ENCODE measurements at regions not wholly inside any gene's neighbourhood (a gene's known extent, or its start where the extent isn't known, plus 50 kb on each side); places are given as distances from the start of the nearest gene placed in this dataset.
"Not testable (repeated sequence)": the region's sequence is repeated elsewhere in the genome, so short reads cannot be mapped to it uniquely, and the experiment has no call there.

DNA sequence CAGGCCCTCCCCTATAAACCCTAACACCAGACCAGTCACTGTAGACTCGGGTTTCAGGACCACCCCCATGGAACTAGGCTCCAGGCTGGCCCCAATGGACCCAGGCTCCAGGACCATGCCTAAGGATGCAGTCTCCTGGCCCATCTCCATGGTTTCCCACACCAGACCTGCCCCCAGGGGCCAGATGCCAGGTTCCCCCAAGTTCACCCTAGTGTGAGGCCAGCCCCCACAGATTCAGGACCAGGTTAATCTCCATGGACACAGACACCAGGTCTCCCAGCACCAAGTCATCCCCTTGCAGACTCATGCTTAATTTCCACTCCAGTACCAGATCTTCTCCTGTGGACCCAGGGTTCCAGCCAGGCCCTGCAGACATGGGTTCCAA is 103.8 kb upstream of the LANCL2 start:
- DNase-seq (ENCODE audit: low read depth in 4 of 4, low spot score in 2 of 4) = no peak

DNA sequence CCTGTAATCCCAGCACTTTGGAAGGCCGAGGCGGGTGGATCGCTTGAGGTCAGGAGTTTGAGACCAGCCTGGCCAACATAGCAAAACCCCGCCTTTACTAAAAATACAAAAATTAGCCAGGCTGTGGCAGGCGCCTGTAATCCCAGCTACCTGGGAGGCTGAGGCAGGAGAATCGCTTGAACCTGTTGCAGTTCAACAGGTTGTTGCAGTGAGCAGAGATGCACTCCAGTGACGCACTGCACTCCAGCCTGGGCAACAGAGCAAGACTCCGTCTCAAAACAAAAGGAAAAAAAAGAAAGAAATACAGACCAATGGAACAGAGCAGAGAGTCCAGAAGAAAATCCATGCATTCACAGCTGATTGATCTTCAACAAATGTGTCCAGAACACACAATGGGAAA is 99.8 kb upstream of the LANCL2 start:
- DNase-seq (ENCODE audit: low read depth in 4 of 4, low spot score in 2 of 4) = not testable (repeated sequence)

DNA sequence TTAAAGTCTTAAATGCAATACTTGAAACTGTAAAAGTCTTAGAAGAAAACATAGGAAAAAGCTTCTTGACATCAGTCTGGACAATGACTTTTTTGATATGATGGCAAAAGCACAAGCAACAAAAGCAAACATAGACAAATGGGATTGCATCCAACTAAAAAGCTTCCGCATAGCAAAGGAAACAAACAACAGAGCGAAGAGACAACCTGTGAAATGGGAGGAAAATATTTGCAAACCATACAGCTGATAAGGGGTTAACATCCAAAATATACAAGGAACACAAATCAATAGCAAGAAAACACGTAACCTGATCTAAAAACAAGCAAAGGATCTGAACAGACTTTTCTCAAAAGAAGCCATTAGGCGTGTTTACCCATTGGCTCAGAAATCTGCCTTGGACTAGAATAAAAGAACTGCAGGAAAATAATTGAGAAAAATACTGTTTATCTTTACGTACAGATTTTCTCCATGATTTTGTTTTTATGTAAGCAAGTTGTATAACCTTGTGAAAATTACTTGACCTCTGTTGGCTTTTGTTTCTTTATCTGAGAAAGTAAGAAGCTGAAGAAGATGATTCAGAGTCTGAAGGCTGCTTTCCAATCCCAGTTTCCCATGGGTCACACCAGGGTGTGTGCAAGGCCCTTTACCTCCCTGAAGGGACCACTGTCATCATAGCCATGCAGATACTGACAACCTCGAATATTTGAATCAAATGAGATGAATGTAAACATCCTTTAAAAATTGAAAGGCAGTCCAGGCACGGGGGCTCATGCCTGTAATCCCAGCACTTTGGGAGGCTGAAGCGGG is 99.1 kb upstream of the LANCL2 start:
- DNase-seq (ENCODE audit: low read depth in 4 of 4, low spot score in 2 of 4) = no peak

DNA sequence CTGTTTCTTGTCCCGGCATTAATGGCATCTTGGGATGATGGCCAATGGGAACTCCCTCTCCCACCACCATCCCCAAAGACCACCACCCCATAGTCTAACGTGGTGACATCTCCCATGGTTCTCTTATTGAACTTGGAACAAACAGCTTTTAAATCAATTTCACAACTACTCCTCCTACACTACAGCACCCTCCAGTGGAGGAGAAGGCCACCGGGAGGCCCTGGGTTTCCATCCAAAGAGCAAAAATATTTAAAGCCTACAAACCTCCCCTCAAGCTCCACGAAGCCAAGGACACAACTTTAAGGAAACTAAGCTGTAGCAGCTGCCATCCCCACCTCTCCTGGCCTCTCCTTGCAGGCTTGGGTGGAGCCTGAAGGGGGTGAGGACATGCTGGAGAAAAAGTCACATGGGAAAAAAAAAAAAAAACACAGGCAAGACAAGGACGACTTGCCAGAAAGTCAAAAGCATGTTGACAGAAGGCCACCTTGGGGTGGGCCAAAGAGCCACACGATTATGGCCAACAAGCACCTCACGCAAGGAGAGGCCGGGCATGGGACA is 94.0 kb upstream of the LANCL2 start:
- no peak for DNase-seq (ENCODE audit: low read depth in 4 of 4, low spot score in 2 of 4)

GRCh38 chr7:55271661-55272060 is 93.5 kb upstream of the LANCL2 start:
- no peak for DNase-seq (ENCODE audit: low read depth in 4 of 4, low spot score in 2 of 4)

DNA sequence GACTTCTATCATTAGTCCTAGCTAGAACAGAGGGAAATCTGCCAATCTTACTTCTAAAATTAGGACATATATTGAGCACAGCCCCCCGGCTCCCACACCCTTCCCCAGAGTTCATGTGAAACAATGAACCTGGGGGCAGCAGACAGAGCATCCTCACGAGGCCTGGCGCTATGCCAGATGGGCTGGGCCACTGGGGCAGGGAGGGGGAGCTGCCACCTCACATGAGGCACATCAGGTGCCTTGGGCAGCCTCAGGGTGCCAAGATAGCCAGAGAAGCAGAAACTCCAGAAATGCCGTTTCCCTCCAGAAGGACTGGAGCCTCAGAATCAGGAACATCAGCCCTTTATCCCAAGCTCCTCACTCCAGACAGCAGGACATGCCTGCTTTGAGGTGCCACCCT is 92.8 kb upstream of the LANCL2 start:
- DNase-seq (ENCODE audit: low read depth in 4 of 4, low spot score in 2 of 4) = no peak

GRCh38 chr7:55273186-55273980 is 91.8 kb upstream of the LANCL2 start:
- no peak for DNase-seq (ENCODE audit: low read depth in 4 of 4, low spot score in 2 of 4)

GRCh38 chr7:55274156-55274555 is 91.0 kb upstream of the LANCL2 start:
- no peak for DNase-seq (ENCODE audit: low read depth in 4 of 4, low spot score in 2 of 4)

GRCh38 chr7:55275291-55276200 is 89.6 kb upstream of the LANCL2 start:
- no peak for DNase-seq (ENCODE audit: low read depth in 4 of 4, low spot score in 2 of 4)

DNA sequence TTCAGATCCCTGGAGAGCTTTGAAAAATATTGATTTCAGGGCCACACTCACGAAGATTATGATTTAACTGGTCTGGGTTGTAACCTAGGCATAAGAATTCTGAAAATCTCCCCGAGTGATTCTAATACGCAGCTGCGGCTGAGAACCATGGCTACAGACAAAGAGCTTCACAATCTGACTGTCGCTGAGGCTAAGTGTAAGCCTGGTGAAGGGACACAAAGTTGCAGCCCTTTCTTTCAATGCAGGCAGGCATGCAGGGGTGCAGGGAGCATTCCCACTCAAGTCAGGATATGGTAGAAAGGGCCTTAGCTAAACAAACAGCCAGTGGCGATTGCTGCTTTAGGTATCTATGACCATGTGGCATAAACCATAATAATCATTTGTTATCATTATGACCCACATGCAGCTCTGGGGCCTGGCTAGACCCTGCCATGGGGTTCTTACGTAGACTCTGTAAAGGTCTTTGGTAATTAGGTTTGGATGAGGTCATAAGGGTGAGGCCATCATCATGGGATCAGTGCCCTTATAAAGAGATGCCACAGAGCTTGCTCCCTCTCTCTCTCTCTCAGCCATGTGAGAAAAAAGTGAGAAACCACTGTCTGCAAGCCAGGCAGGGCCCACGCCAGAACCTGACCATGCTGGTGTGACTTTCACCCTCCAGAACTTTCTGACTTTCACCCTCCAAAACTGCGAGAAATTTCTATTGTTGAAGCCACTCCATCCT is 88.4 kb upstream of the LANCL2 start:
- no peak for DNase-seq (ENCODE audit: low read depth in 4 of 4, low spot score in 2 of 4)

DNA sequence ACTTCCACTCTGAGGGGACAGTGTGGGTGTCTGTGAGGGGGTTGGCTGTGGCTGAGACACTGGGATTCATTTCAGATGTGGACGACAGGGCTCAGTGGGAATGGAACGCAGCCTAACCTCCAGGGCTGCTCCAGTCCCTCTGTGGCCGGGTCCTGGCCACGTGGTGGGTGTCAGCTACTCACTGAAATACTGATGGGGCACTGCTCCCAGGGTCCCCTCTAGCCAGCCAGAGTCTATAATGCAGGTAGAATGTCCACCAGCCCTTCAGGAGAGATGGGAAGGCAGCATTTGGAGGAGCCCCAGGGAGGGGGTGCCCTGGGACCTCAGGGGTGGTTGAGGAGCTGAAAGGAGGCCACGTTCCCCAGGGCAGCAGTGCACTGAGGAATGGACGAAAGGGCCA is 87.2 kb upstream of the LANCL2 start:
- DNase-seq (ENCODE audit: low read depth in 4 of 4, low spot score in 2 of 4) = no peak

DNA sequence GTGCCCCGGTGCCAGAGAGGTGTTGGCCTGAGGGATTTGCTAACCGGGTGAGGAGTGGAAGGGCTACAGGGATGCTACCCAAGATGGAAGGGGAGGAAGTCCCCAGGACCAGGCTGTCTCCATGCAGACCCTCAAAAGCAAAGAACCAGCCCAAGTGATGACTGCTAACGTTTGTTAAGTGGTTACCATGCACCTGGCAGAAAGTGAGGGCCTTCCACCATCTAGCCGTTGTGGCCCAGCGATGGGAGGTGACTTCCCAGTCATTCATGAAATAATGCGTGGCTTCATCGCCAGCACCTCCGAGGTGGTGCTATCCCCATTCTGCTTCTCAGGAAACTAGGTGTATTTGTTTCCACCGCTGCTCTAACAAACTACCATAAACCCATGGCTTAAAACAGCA is 86.8 kb upstream of the LANCL2 start:
- DNase-seq (ENCODE audit: low read depth in 4 of 4, low spot score in 2 of 4) = no peak

DNA sequence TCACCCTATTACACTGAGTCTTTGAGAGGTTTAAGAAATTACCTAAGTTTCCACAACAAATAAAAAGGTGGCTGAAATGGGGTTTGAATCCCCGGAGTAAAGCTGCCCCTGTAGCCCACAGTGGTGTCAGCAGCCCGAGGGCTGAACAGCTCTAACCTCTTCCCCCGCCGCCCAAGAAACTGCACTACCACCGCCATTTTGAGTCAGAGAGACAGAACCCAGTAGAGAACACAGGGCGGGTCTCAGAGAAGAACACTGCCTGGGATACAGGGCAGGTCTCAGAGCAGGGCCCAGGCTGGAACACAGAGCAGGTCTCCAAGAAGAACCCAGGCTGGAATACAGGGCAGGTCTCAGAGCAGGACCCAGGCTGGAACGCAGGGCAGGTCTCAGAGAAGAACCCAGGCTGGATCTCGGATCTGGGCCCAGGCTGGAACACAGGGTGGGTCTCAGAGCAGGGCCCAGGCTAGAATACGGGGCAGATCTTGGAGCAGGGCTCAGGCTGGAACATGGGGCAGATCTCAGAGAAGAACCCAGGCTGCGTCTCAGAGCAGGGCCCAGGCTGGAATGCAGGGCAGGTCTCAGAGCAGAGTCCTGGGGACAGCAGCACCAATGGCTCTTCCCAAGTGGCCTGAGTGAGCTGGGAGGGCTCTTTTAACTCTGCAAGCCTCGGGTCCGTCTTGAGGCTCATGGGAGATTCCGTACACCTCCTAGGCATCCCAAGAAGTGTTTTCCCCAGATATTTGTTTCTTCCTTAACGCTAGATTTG is 85.9 kb upstream of the LANCL2 start:
- DNase-seq (ENCODE audit: low read depth in 4 of 4, low spot score in 2 of 4) = no peak

- peak; percentile 29 to 63 (median 56) for DNase-seq (ENCODE audit: low read depth in 4 of 4, low spot score in 2 of 4)
These were observed 85.1 kb upstream of the LANCL2 start for GRCh38 chr7:55280031-55280454.

DNA sequence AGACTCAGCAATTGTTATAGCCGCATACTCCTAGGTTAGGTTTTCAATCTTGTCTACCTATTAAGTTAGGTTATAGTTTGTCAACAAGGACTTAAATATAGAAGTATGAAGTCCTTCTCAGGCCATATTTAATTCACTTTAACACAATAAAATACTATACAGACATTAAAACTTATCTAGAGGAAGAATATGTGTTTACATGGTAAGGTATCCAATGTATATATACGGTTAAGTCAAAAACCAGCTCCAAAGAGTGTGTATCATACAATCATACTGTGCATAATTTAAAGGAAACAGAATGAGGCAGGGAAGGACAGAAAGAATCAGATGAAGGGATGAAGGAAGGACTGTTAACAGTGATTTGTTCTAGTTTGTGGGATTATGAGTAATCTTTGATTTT is 79.5 kb upstream of the LANCL2 start:
- DNase-seq (ENCODE audit: low read depth in 4 of 4, low spot score in 2 of 4) = no peak

DNA sequence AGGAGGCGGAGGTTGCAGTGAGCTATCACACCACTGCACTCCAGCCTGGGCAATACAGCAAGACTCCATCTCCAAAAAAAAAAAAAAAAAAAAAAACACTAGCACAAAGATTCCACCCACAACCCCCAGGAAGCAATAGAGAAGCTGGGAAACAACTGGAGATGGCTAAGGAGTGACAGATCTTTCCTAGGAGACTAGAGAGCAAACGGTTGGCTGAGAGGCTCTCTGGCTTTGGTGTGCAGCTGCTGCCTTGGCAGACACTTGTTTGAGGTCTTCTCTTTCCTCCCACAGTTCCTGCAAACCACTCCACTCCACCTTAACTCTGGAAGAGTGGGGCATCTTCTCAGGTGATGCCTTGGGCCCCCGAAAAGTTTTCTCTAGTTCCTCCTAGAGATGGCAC is 78.5 kb upstream of the LANCL2 start:
- no peak for DNase-seq (ENCODE audit: low read depth in 4 of 4, low spot score in 2 of 4)

DNA sequence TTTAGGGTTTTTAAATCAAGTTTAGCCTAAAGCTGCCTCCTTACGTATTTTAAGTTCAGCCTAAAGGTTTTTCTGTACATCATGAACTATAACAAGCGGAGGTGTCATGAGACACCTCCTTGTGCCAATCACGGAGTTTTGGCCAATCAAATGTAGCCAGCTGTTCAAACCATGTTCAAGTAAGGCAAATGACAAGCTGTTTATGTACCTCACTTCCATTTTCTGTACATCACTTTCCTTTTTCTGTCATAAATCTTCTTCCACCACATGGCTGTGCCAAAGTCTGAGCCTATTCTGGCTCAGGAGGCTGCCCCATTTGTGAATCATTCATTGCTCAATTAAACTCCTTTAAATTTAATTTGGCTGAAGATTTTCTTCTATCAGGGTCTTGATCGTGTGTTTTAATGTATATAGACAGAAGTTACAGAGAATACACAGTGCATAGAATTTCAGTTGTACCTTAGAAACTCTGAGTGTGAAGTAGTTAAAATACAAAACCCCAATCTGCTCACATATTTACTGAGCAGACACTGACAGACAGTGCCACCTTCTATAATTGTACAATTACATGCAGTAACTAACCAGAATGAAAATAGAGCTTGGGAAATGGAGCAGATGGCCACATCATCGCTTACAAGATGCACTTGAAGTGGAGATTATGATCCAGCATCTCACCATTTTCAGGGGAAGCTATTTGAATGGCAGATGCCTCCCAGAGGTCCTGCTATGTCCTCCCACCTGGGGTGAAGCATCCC is 76.9 kb upstream of the LANCL2 start:
- DNase-seq (ENCODE audit: low read depth in 4 of 4, low spot score in 2 of 4) = no peak

DNA sequence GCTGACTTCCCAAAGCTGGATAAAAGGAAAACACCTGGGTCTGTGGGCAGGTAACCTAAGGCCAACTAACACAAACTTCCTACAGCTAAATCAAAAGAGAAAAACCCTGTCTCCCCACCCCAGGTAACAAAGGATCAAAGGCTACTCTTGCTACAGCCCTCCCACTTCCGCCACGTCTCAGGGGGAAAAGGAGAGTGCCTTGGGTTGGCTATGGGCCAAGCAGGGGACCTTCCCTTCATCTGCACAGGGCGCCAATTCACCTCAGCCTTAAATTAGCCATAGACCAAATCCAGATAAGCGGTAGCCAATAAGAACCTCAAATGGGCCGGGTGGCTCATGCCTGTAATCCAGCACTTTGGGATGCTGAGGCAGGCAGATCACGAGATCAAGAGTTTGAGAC is 69.1 kb upstream of the LANCL2 start:
- DNase-seq (ENCODE audit: low read depth in 4 of 4, low spot score in 2 of 4) = no peak
